GM12873 (cell line): ENCODE measurements at regions not wholly inside any gene's neighbourhood (a gene's known extent, or its start where the extent isn't known, plus 50 kb on each side); places are given as distances from the start of the nearest gene placed in this dataset.

Experiments
- TF ChIP-seq, protein P1 (sequence below): IDR thresholded peaks from 2 replicates; pipeline ENCODE4 v1.5.1; 2012; ENCODE audit warnings: low read depth, mild to moderate bottlenecking, moderate library complexity, low read length, control low read depth; ENCODE audit not compliant: insufficient read depth; ENCODE audit errors: missing control alignments

DNA sequence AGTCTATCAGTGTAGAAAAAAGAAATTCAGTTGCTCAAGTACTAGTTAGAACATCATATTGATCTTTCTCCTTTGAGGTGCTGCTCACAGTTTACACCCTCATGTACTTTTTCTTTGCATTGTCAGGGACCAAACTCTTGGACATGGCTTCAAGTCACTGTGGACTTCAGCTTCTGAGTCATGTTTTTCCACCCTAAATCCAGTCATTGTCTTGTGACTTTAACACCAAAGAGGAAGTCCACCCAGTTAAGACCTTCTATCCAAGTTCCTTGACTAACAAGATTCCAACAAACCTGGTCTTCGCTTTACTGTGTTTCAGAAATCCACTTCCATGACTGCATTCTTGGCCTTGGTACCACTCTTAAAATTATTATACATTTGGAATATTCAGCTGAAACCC is 206.7 kb upstream of the ARGLU1 start:
- TF ChIP-seq, protein P1, sequence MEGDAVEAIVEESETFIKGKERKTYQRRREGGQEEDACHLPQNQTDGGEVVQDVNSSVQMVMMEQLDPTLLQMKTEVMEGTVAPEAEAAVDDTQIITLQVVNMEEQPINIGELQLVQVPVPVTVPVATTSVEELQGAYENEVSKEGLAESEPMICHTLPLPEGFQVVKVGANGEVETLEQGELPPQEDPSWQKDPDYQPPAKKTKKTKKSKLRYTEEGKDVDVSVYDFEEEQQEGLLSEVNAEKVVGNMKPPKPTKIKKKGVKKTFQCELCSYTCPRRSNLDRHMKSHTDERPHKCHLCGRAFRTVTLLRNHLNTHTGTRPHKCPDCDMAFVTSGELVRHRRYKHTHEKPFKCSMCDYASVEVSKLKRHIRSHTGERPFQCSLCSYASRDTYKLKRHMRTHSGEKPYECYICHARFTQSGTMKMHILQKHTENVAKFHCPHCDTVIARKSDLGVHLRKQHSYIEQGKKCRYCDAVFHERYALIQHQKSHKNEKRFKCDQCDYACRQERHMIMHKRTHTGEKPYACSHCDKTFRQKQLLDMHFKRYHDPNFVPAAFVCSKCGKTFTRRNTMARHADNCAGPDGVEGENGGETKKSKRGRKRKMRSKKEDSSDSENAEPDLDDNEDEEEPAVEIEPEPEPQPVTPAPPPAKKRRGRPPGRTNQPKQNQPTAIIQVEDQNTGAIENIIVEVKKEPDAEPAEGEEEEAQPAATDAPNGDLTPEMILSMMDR, result no peak

DNA sequence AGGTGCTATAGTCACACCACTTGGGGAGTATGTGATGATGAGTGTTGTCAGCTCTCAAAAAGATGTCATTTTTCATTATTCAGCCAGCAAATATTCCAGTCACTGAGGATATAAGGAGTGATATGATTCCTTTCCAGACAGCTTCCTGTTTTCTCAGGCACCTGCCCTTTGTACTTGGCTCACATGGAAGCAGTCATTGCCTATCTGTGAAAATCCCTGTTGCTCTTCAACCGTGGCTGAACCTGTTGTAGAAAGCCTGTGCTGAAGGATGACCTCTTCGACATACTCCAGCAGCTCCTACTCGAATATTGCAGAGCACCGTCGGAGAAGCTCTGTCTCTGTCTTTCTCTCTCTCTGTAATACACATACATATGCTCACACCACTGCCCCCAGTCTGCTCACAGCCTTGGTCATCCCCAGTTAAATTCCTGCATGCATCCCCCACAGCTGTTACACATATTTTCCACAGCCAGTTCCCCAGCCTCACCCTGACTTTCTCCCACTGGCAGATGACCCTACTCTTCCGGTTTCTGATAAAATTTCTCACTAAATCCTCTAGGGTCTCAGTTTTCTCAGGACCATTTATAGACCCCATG is 204.2 kb upstream of the ARGLU1 start:
- TF ChIP-seq, protein P1, result no peak

DNA sequence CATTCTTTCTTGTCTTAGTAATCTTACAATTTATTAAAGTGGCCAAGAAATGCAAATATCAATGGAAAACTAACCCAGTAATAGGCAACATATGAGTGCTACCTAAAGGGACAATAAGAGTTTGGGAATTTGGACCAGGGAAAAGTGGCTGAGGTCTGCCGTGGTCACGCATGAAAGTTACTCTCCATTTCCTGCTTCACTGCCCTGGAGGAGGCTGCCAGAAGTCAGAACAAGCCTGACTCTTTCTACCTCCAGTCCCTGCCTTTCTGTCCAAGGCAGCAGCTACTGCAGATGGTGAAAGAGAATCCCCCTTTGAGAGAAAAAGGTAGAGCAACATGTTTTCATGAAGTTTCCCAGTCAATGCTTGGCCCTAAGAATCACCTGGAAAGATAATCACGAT is 201.1 kb upstream of the ARGLU1 start:
- TF ChIP-seq, protein P1, result no peak

DNA sequence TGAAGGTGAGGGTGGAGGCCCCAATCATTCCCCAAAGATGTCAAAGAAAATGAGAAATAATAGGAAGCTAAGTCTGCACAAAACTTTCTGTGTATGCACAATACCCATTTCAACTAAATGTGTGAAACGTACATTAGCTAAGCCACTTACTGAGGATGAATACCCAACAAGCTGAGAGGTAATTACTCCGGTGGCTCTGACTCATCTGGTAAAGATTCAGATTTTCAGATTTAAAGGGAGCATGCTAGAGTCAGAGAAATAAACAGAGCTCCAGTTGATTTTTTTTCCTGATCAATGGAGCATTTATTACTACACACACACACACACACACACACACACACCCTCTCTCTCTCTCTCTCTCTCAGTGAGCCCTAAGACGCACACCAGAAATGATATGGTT is 194.8 kb upstream of the ARGLU1 start:
- TF ChIP-seq, protein P1, result no peak

DNA sequence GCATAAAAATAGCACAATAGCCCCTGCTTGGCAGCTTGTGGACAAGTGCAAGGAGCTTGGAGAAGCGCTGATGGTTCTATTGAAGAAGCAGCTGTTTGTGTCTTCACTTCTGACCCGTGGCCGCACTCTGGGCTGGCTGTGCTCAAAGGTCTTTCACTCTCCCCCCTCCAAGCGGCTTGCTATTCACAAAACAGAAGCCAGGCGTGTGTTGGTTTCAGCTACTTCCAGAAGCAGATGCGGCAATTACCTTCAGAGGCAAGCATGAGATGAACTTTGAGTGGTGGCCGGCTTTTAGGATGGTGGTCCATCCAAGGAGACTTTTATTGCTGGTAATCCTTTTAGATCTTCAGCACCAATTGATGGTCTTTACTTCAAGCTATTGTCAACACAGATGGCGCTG is 188.5 kb upstream of the ARGLU1 start:
- TF ChIP-seq, protein P1, result no peak

DNA sequence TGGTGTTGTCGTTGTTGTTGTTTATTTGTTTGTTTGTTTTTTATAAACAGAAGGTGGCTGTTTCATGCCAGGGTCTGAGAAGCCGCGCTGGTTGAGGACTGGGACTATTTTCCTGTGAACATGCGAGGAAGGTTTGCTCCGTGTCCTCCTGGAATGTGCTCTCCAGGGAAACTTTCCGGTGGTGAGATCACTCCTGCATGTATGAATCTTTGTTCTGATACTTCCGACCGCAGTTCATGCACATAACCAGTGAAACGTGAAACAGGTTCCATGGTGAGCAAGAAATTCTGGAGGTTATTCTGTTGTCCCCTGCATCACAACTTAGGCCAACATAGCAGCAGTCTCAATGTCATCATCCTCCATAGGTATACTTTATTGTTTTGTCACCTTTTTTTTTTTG is 187.6 kb upstream of the ARGLU1 start:
- TF ChIP-seq, protein P1, result no peak

DNA sequence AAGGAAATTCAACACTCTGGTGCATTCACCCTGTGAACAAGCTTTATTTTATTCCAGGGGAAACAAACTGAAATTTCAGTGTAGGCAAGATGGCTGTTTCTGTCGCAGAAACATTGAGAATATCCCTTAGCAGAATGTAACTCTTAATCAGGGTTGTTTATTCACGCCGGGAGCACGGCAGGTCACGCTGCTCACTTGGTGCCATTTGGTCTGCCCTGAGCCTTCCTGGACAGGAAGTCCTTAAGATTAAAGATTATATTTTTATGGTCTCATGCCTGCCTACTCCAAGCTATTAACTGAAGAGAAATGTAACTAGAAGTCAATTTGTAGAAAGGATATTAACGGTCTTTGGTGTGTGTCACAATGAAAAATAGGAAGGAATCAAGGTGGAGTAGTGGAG is 185.3 kb upstream of the ARGLU1 start:
- TF ChIP-seq, protein P1, result no peak
